Stimulated activated CD4-positive, alpha-beta T cell treated with anti-CD3 and anti-CD28 coated beads, Interleukin-12 subunit alpha, Interleukin-12 subunit beta, amount 100 ng/mL, for 24 hours (primary cell): ENCODE measurements at regions not wholly inside any gene's neighbourhood (a gene's known extent, or its start where the extent isn't known, plus 50 kb on each side); places are given as distances from the start of the nearest gene placed in this dataset.
"Not testable (repeated sequence)": the region's sequence is repeated elsewhere in the genome, so short reads cannot be mapped to it uniquely, and the experiment has no call there.

Experiments
- DNase-seq, 2 experiments: peaks; one replicate each; pipeline ENCODE4 v3.0.0-alpha.2; 2020; ENCODE audit warnings: low read depth in 2 of 2

GRCh38 chrX:121169099-121170035, 122.0 kb downstream of the GLUD2 start:
- no peak for DNase-seq

- DNase-seq = no peak
These were observed 125.3 kb downstream of the GLUD2 start for GRCh38 chrX:121172703-121173102.

- no peak for DNase-seq
These were observed 132.6 kb downstream of the GLUD2 start for GRCh38 chrX:121179972-121180371.

DNA sequence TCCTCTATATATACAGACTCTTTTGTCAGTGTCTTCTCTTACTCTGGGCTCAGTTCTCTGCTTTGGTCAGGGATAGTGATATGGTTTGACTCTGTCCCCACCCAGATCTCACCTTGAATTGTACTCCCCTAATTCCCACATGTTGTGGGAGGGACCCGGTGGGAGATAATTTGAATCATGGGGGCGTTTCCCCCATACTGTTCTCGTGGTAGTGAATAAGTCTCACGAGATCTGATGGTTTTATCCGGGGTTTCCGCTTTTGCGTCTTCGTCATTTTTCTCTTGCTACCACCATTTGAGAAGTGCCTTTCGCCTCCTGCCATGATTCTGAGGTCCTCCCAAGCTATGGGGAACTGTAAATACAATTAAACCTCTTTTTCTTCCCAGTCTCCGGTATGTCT, 144.4 kb downstream of the GLUD2 start:
- no peak for DNase-seq

DNA sequence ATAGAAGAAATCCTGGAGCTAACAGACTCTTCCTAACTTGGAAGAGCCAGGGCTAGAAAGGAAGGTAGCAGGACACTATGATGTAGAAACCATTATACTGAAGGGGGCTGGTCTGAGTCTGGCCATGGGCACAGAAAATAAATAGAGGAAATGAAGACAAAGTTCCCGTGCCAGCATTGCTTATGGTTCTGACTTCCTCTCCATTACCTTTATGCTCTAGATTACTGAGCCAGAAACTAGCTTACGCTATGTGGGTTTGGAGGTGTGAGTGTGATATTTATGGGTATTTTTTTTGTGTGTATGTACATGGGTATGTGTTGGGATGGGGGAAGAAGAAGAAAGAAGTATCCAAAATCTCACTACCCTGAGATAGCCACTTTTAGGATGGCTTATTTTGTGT, 148.3 kb downstream of the GLUD2 start:
- no peak for DNase-seq

- DNase-seq = not testable (repeated sequence)
These were observed 149.5 kb downstream of the GLUD2 start for GRCh38 chrX:121196872-121197444.

DNA sequence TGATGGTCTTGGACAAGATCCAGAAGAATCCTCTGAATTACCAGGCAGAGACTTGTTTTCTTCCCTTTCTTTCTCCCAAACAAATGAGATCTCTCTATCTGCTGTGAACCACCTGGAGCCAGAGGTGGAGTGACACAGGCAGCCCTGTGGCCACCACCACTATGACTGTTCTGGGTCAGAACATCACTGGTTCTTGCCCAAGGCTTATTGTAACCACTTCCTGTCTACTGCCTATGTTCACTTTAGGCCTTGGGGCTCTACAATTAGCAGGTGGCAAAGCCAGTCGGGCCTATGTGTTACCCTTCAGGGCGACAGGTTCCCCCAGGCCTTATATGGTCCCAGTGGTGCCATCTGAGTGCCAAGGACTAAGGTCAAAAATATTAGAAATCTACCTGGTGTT, 161.2 kb downstream of the GLUD2 start:
- no peak for DNase-seq

- no peak for DNase-seq
These were observed 169.4 kb downstream of the GLUD2 start for GRCh38 chrX:121216641-121217374.

GRCh38 chrX:121221322-121221977, 174.0 kb downstream of the GLUD2 start:
- DNase-seq = no peak

- no peak for DNase-seq
These were observed 180.5 kb downstream of the GLUD2 start for GRCh38 chrX:121227888-121228287.

GRCh38 chrX:121231566-121232358, 184.4 kb downstream of the GLUD2 start:
- DNase-seq = no peak

DNA sequence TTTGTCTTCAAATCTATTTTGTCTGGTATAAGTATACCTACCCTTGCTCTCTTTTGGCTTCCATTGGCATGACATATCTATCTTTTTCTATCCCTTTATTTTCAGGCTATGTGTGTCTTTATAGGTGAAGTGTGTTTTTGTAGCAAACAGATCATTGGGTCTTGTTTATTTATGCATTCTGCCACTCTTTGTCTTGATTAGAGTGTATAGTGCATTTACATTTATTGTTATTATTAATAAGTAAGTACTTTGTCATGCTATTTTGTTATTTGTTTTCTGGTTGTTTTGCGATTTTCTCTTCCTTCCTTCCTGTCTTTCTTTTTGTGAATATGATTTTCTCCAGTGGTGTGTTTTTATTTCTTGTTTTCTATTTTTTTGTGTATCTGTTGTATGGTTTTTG, 188.6 kb downstream of the GLUD2 start:
- no peak for DNase-seq

- no peak for DNase-seq
These were observed 190.7 kb downstream of the GLUD2 start for GRCh38 chrX:121238093-121238492.

DNA sequence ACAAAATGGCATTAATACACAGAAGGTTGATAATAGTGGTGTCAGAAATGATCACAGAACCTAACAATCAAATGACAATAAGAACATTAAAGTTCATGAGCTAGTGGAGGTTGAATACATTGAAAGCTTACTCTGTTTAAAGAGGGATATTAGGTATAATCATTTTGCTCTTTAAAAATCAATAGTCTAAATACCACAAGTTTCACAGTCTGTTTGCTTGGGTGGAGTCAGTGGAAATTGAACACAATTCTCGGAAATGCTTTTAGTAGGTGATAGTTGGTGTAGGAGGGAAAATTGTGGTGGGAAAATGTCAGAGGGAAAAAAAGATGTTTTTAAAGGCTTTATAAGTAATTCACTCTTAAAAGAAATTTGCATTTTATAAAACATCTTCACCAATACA, 197.1 kb downstream of the GLUD2 start:
- DNase-seq = no peak

GRCh38 chrX:121245763-121246162, 198.4 kb downstream of the GLUD2 start:
- DNase-seq = no peak

DNA sequence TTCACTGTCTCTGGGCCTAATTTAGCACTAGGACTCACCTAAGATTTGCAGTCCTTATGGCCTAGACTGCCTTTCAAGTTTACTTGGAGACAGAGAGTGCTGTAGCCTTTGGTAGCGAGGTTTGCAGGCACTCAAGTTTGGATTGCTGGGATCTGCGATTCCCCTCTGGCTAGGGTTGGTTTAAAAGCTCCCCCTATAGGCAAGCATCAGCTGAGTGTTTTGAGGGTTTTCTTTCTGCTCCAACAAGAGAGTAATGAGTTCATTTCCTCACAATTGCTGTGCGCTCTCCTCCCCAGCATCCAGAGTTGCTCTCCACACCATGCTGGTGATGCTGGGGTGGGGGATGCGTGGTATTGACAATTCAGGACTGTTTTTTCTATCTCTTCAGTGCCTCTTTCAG, 206.9 kb downstream of the GLUD2 start:
- no peak for DNase-seq

- DNase-seq = no peak
These were observed 209.2 kb downstream of the GLUD2 start for GRCh38 chrX:121256647-121257046.

- no peak for DNase-seq
These were observed 211.1 kb downstream of the GLUD2 start for GRCh38 chrX:121258545-121258944.

DNA sequence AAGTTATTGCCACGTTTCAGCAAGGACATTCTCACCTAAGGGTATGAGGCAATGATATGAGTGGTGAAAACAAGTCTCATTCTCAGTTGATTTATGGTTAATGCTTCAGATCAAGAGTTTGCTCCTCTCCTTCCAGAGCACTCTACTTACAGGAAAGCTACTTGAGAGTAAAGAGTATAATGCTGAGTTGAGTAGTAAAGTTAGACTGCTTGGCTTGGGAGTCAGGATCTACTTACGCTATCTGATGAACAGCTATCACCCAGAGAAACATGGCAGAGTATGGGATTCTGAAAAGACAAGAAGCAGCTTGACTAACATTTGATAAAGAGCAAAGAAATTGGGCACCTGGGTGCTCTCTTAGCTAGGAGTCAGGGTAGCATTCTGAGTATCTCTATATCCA, 211.8 kb downstream of the GLUD2 start:
- DNase-seq = no peak

- no peak for DNase-seq
These were observed 213.3 kb downstream of the GLUD2 start for GRCh38 chrX:121260596-121261240.

- no peak for DNase-seq
These were observed 236.5 kb downstream of the GLUD2 start for GRCh38 chrX:121283921-121284320.
